ENCODE measurements at regions not wholly inside any gene's neighbourhood (a gene's known extent, or its start where the extent isn't known, plus 50 kb on each side); places are given as distances from the start of the nearest gene placed in this dataset.

DNA sequence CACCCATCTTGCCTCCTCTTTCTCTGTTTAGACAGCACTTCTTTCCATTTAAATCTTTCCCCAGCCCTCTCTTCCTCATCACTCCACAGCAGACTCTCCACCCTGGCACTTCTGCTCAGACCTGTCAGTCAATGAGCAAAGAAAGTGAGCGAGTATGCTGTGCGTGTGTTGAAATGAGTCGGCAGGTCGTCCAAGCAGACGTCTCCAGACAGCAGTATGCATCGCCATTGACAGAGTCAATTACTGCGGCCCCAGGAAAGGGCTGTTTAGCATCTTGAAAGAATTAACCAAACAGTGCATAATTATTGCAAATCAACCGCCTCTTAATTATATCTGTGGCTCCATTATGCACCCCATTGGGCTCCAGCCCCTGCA, 54.8 kb upstream of the KCNG1 start:
- no peak for ATAC-seq (ENCODE audit: low read depth)
- Histone ChIP-seq H3K79me2 (ENCODE audit: control insufficient read depth, insufficient read depth, low read length) (no peaks in the 10 kb centered on the region), H3K36me3 (replicated peaks in 1 of 2; ENCODE audit: control extremely low read depth in 1 of 2, control insufficient read depth in 1 of 2, extremely low read depth in 1 of 2, insufficient read depth in 2 of 2, low read length in 1 of 2) (no peaks in the 10 kb centered on the region), H2AFZ (ENCODE audit: insufficient read depth, low read depth, low read length, poor library complexity, severe bottlenecking) (peak overlapping the region; percentile 24), H3K4me2 (replicated peaks; ENCODE audit: low read depth, low read length, poor library complexity, severe bottlenecking) (no peak overlapping the region), H4K20me1 (ENCODE audit: control insufficient read depth, insufficient read depth, low read length, poor library complexity, severe bottlenecking) (no peaks in the 10 kb centered on the region), H3K4me1 (ENCODE audit: control insufficient read depth in 2 of 2, insufficient read depth in 2 of 2, low read length in 2 of 2) (peaks cover 9 to 10% of the 10 kb centered on the region in 2 donors), H3K27me3 (replicated peaks in 1 of 4; ENCODE audit: control extremely low read depth in 1 of 4, control insufficient read depth in 3 of 4, insufficient read depth in 4 of 4, low read length in 3 of 4) (peaks cover 0 to 17% (median 2%) of the 10 kb centered on the region in 4 experiments), H3K27ac (ENCODE audit: low read length in 2 of 2) (no peak overlapping the region), H3K4me3 (ENCODE audit: control extremely low read depth in 1 of 5, extremely low read depth in 1 of 5, insufficient read depth in 1 of 5, low read depth in 2 of 5, low read length in 4 of 5) (no peak overlapping the region), H3K9ac (ENCODE audit: low read length) (no peak overlapping the region), H3K9me3 (ENCODE audit: control extremely low read depth in 1 of 3, control insufficient read depth in 2 of 3, insufficient read depth in 1 of 3, low read length in 2 of 3) (peaks cover 0 to 15% (median 0%) of the 10 kb centered on the region in 3 donors)
- H3K4me3 Mint-ChIP-seq: no peak overlapping the region
- intact Hi-C loops (cut with micrococcal nuclease): no loop called here
- ChIA-PET POLR2A (no interaction called here), CTCF (interaction anchor here (0.8 kb wide), 1 partner anchor 12 kb away, joined by 3 read pairs; no protein-coding TSS in a partner anchor)
- H3K9me3 Mint-ChIP-seq (ENCODE audit: insufficient read depth): peaks cover 3% of the 10 kb centered on the region
- DNase-seq: no peak
- no peak overlapping the region for H3K27ac Mint-ChIP-seq
- WGBS (ENCODE audit: insufficient coverage): 35% methylated on average over 8 of the region's 8 CpGs
- H3K27me3 Mint-ChIP-seq: peaks cover 37% of the 10 kb centered on the region
- H3K4me1 Mint-ChIP-seq: peaks cover 17% of the 10 kb centered on the region
- no peak for TF ChIP-seq EZH2 (IDR thresholded peaks at IDR 0.05; ENCODE audit: borderline replicate concordance, insufficient read depth, low read depth, low read length, poor library complexity, severe bottlenecking)
- TF ChIP-seq, protein P1, sequence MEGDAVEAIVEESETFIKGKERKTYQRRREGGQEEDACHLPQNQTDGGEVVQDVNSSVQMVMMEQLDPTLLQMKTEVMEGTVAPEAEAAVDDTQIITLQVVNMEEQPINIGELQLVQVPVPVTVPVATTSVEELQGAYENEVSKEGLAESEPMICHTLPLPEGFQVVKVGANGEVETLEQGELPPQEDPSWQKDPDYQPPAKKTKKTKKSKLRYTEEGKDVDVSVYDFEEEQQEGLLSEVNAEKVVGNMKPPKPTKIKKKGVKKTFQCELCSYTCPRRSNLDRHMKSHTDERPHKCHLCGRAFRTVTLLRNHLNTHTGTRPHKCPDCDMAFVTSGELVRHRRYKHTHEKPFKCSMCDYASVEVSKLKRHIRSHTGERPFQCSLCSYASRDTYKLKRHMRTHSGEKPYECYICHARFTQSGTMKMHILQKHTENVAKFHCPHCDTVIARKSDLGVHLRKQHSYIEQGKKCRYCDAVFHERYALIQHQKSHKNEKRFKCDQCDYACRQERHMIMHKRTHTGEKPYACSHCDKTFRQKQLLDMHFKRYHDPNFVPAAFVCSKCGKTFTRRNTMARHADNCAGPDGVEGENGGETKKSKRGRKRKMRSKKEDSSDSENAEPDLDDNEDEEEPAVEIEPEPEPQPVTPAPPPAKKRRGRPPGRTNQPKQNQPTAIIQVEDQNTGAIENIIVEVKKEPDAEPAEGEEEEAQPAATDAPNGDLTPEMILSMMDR (IDR thresholded peaks at IDR 0.05): no peak

GRCh38 chr20:51076786-51077685, 54.1 kb upstream of the KCNG1 start:
- Mint-ChIP-seq H3K27ac (no peak overlapping the region), H3K4me3 (no peak overlapping the region), H3K4me1 (peaks cover 17% of the 10 kb centered on the region), H3K27me3 (peaks cover 42% of the 10 kb centered on the region), H3K9me3 (ENCODE audit: insufficient read depth) (peaks cover 3% of the 10 kb centered on the region)
- POLR2A ChIA-PET: no interaction called here
- Histone ChIP-seq H4K20me1 (ENCODE audit: control insufficient read depth, insufficient read depth, low read length, poor library complexity, severe bottlenecking) (no peaks in the 10 kb centered on the region), H3K4me2 (replicated peaks; ENCODE audit: low read depth, low read length, poor library complexity, severe bottlenecking) (no peak overlapping the region), H3K27ac (ENCODE audit: low read length in 2 of 2) (no peak overlapping the region), H3K27me3 (replicated peaks in 1 of 4; ENCODE audit: control extremely low read depth in 1 of 4, control insufficient read depth in 3 of 4, insufficient read depth in 4 of 4, low read length in 3 of 4) (peaks cover 0 to 18% (median 2%) of the 10 kb centered on the region in 4 experiments), H3K9ac (ENCODE audit: low read length) (no peak overlapping the region), H3K4me3 (ENCODE audit: control extremely low read depth in 1 of 5, extremely low read depth in 1 of 5, insufficient read depth in 1 of 5, low read depth in 2 of 5, low read length in 4 of 5) (no peak overlapping the region), H3K9me3 (ENCODE audit: control extremely low read depth in 1 of 3, control insufficient read depth in 2 of 3, insufficient read depth in 1 of 3, low read length in 2 of 3) (peaks cover 0 to 15% (median 0%) of the 10 kb centered on the region in 3 donors), H3K36me3 (replicated peaks in 1 of 2; ENCODE audit: control extremely low read depth in 1 of 2, control insufficient read depth in 1 of 2, extremely low read depth in 1 of 2, insufficient read depth in 2 of 2, low read length in 1 of 2) (no peaks in the 10 kb centered on the region), H2AFZ (ENCODE audit: insufficient read depth, low read depth, low read length, poor library complexity, severe bottlenecking) (peak overlapping the region; percentile 24), H3K79me2 (ENCODE audit: control insufficient read depth, insufficient read depth, low read length) (no peaks in the 10 kb centered on the region), H3K4me1 (ENCODE audit: control insufficient read depth in 2 of 2, insufficient read depth in 2 of 2, low read length in 2 of 2) (peaks cover 9 to 10% of the 10 kb centered on the region in 2 donors)
- no peak for DNase-seq
- TF ChIP-seq, protein P1 (IDR thresholded peaks at IDR 0.05): no peak
- no peak for TF ChIP-seq EZH2 (IDR thresholded peaks at IDR 0.05; ENCODE audit: borderline replicate concordance, insufficient read depth, low read depth, low read length, poor library complexity, severe bottlenecking)
- WGBS (ENCODE audit: insufficient coverage): 75% methylated on average over 9 of the region's 11 CpGs
- intact Hi-C loops (cut with micrococcal nuclease): no loop called here
- no peak for ATAC-seq (ENCODE audit: low read depth)
- CTCF ChIA-PET: no interaction called here
